H9 (cell line): ENCODE measurements at regions not wholly inside any gene's neighbourhood (a gene's known extent, or its start where the extent isn't known, plus 50 kb on each side); places are given as distances from the start of the nearest gene placed in this dataset.
"Not testable (repeated sequence)": the region's sequence is repeated elsewhere in the genome, so short reads cannot be mapped to it uniquely, and the experiment has no call there.

Experiments
- DNase-seq: peaks from one replicate; pipeline ENCODE4 v3.0.0-alpha.2; 2017
- H2AFZ ChIP-seq: one replicate; pipeline ENCODE4 v1.6.1; 2013; ENCODE audit warnings: mild to moderate bottlenecking, low read length, control low read depth, moderate library complexity
- H2AK5ac ChIP-seq: 2 replicates; pipeline ENCODE4 v1.6.1; 2013; ENCODE audit warnings: low read length, control low read depth, mixed read lengths; ENCODE audit not compliant: insufficient read length
- H2BK120ac ChIP-seq: one replicate; pipeline ENCODE4 v1.6.1; 2013; ENCODE audit warnings: low read depth, mild to moderate bottlenecking, low read length, control low read depth, inconsistent platforms; ENCODE audit not compliant: poor library complexity, severe bottlenecking
- H2BK12ac ChIP-seq: 2 replicates; pipeline ENCODE4 v1.6.1; 2013; ENCODE audit warnings: low read length, control low read depth, mixed read lengths, low read depth; ENCODE audit not compliant: insufficient read length
- H2BK15ac ChIP-seq: 2 replicates; pipeline ENCODE4 v1.6.1; 2013; ENCODE audit warnings: low read depth, low read length, control low read depth
- H2BK20ac ChIP-seq: one replicate; pipeline ENCODE4 v1.6.1; 2013; ENCODE audit warnings: low read depth, mild to moderate bottlenecking, low read length, control low read depth, inconsistent platforms; ENCODE audit not compliant: poor library complexity, severe bottlenecking
- H2BK5ac ChIP-seq: 2 replicates; pipeline ENCODE4 v1.6.1; 2013; ENCODE audit warnings: low read length, control low read depth, mixed read lengths; ENCODE audit not compliant: insufficient read length
- H3K14ac ChIP-seq: 2 replicates; pipeline ENCODE4 v1.6.1; 2013; ENCODE audit warnings: low read length, control low read depth; ENCODE audit not compliant: insufficient read depth
- H3K18ac ChIP-seq: 2 replicates; pipeline ENCODE4 v1.6.1; 2013; ENCODE audit warnings: low read depth, mild to moderate bottlenecking, mixed read lengths, low read length, control low read depth; ENCODE audit not compliant: insufficient read length
- H3K23ac ChIP-seq: 2 replicates; pipeline ENCODE4 v1.6.1; 2013; ENCODE audit warnings: low read length, control low read depth, mixed read lengths, low read depth; ENCODE audit not compliant: insufficient read length
- H3K23me2 ChIP-seq: 2 replicates; pipeline ENCODE4 v1.6.1; 2013; ENCODE audit warnings: low read depth, mild to moderate bottlenecking, mixed read lengths, low read length, control low read depth; ENCODE audit not compliant: insufficient read length, poor library complexity, severe bottlenecking
- H3K27ac ChIP-seq: 2 replicates; pipeline ENCODE4 v1.5.1; 2013; ENCODE audit warnings: low read length, control low read depth, mixed read lengths, low read depth; ENCODE audit not compliant: insufficient read length
- H3K27me3 ChIP-seq: 2 replicates; pipeline ENCODE4 v1.6.1; 2013; ENCODE audit warnings: low read length, control low read depth, inconsistent platforms; ENCODE audit not compliant: insufficient read depth
- H3K4ac ChIP-seq: 2 replicates; pipeline ENCODE4 v1.6.1; 2013; ENCODE audit warnings: low read depth, mild to moderate bottlenecking, control low read depth, inconsistent platforms, low read length, moderate library complexity
- H3K4me1 ChIP-seq: 2 replicates; pipeline ENCODE4 v1.6.1; 2013; ENCODE audit warnings: low read length, control low read depth, inconsistent platforms; ENCODE audit not compliant: insufficient read depth
- H3K4me2 ChIP-seq: 2 replicates; pipeline ENCODE4 v1.6.1; 2013; ENCODE audit warnings: low read length, control low read depth, mixed read lengths; ENCODE audit not compliant: insufficient read length, insufficient read depth
- H3K56ac ChIP-seq: 2 replicates; pipeline ENCODE4 v1.6.1; 2013; ENCODE audit warnings: low read depth, mild to moderate bottlenecking, mixed read lengths, low read length, control low read depth; ENCODE audit not compliant: insufficient read length
- H3K79me1 ChIP-seq: 2 replicates; pipeline ENCODE4 v1.6.1; 2013; ENCODE audit warnings: low read depth, mild to moderate bottlenecking, moderate library complexity, low read length, control low read depth, inconsistent platforms; ENCODE audit not compliant: insufficient read depth, poor library complexity, severe bottlenecking
- H3K79me2 ChIP-seq: 2 replicates; pipeline ENCODE4 v1.6.1; 2013; ENCODE audit warnings: low read length, control low read depth, inconsistent platforms; ENCODE audit not compliant: insufficient read depth
- H3K9ac ChIP-seq: 2 replicates; pipeline ENCODE4 v1.6.1; 2013; ENCODE audit warnings: low read length, control low read depth, mixed read lengths; ENCODE audit not compliant: insufficient read length; ENCODE audit errors: extremely low read depth
- H3K9me3 ChIP-seq: one replicate; pipeline ENCODE4 v1.6.1; 2013; ENCODE audit warnings: low read depth, low read length, inconsistent platforms; ENCODE audit not compliant: control insufficient read depth
- H3T11ph ChIP-seq: one replicate; pipeline ENCODE4 v1.6.1; 2013; ENCODE audit warnings: mild to moderate bottlenecking, low read length, control low read depth, inconsistent platforms
- H4K20me1 ChIP-seq: one replicate; pipeline ENCODE4 v1.6.1; 2013; ENCODE audit not compliant: control insufficient read depth, insufficient read length, insufficient read depth
- H4K5ac ChIP-seq: 2 replicates; pipeline ENCODE4 v1.6.1; 2013; ENCODE audit warnings: low read depth, mild to moderate bottlenecking, mixed read lengths, low read length, control low read depth; ENCODE audit not compliant: insufficient read length
- H4K8ac ChIP-seq: replicated peaks from 2 replicates; pipeline ENCODE4 v1.6.1; 2013; ENCODE audit warnings: low read length, control low read depth, mixed read lengths, low read depth; ENCODE audit not compliant: insufficient read length
- H4K91ac ChIP-seq: 2 replicates; pipeline ENCODE4 v1.6.1; 2013; ENCODE audit warnings: low read depth, mild to moderate bottlenecking, moderate library complexity, mixed read lengths, low read length, control low read depth; ENCODE audit not compliant: insufficient read length
- H3K27ac Mint-ChIP-seq, 3 experiments: 2 replicates in 2 of 3; 3 replicates in 1 of 3; pipeline ENCODE4 v1.8.0; 2020 to 2021; ENCODE audit warnings: mixed read lengths in 3 of 3, mild to moderate bottlenecking in 1 of 3, moderate library complexity in 1 of 3
- H3K27me3 Mint-ChIP-seq: 2 replicates; pipeline ENCODE4 v1.8.0; 2021; ENCODE audit warnings: low read depth, mild to moderate bottlenecking, moderate library complexity, mixed read lengths
- H3K36me3 Mint-ChIP-seq, 3 experiments: 2 replicates in 2 of 3; 3 replicates in 1 of 3; pipeline ENCODE4 v1.8.0; 2020 to 2021; ENCODE audit warnings: low read depth in 3 of 3, mixed read lengths in 3 of 3; ENCODE audit not compliant: insufficient read depth in 1 of 3
- H3K4me1 Mint-ChIP-seq, 2 experiments: 2 replicates each; pipeline ENCODE4 v1.8.0; 2020; ENCODE audit warnings: mixed read lengths in 2 of 2
- H3K4me3 Mint-ChIP-seq, 2 experiments: 2 replicates in 1 of 2; 3 replicates in 1 of 2; pipeline ENCODE4 v1.8.0; 2020 to 2021; ENCODE audit warnings: mild to moderate bottlenecking in 2 of 2, mixed read lengths in 2 of 2, moderate library complexity in 1 of 2
- H3K9me3 Mint-ChIP-seq, 2 experiments: 2 replicates in 1 of 2; 3 replicates in 1 of 2; pipeline ENCODE4 v1.8.0; 2020; ENCODE audit warnings: mild to moderate bottlenecking in 2 of 2, mixed read lengths in 2 of 2, moderate library complexity in 1 of 2
- WGBS: extraction: QIAGEN DNeasy Blood & Tissue Kit; methylation state at CpG from one replicate; pipeline ENCODE4 v1.1.7; 2013; ENCODE audit warnings: missing lambda C conversion rate, low lambda C conversion rate, mixed read lengths; ENCODE audit not compliant: insufficient read length; ENCODE audit errors: extremely low coverage; 5-methylcytosine and 5-hydroxymethylcytosine counted together
- TF ChIP-seq, protein P1 (sequence below): fragments of 200-600 bp; sonication (generic); conservative IDR thresholded peaks from 3 replicates; pipeline ENCODE4 v1.8.0; 2021; ENCODE audit warnings: antibody characterized with exemption, mild to moderate bottlenecking

- Histone ChIP-seq H3K79me1 (no peaks in the 10 kb centered on the region), H3K4ac (no peak overlapping the region), H3K23me2 (no peaks in the 10 kb centered on the region), H4K20me1 (no peaks in the 10 kb centered on the region), H2BK15ac (no peak overlapping the region), H3K23ac (no peak overlapping the region), H4K8ac (no peak overlapping the region), H4K5ac (no peak overlapping the region), H3K14ac (no peak overlapping the region), H3K9ac (no peak overlapping the region), H3K56ac (no peak overlapping the region), H2AK5ac (no peak overlapping the region), H2BK120ac (no peak overlapping the region), H3K4me2 (no peak overlapping the region), H2AFZ (no peak overlapping the region), H3K79me2 (no peaks in the 10 kb centered on the region), H4K91ac (no peak overlapping the region), H3T11ph (no peak overlapping the region), H3K18ac (no peak overlapping the region), H3K27ac (no peak overlapping the region), H3K27me3 (no peaks in the 10 kb centered on the region), H3K4me1 (no peaks in the 10 kb centered on the region), H2BK5ac (no peak overlapping the region), H3K9me3 (no peaks in the 10 kb centered on the region), H2BK12ac (no peak overlapping the region), H2BK20ac (no peak overlapping the region)
- peaks cover 8 to 12% of the 10 kb centered on the region in 2 experiments for H3K9me3 Mint-ChIP-seq
- H3K36me3 Mint-ChIP-seq = peaks cover 5 to 12% (median 6%) of the 10 kb centered on the region in 3 experiments
- no peaks in the 10 kb centered on the region for H3K27me3 Mint-ChIP-seq
- TF ChIP-seq, protein P1, sequence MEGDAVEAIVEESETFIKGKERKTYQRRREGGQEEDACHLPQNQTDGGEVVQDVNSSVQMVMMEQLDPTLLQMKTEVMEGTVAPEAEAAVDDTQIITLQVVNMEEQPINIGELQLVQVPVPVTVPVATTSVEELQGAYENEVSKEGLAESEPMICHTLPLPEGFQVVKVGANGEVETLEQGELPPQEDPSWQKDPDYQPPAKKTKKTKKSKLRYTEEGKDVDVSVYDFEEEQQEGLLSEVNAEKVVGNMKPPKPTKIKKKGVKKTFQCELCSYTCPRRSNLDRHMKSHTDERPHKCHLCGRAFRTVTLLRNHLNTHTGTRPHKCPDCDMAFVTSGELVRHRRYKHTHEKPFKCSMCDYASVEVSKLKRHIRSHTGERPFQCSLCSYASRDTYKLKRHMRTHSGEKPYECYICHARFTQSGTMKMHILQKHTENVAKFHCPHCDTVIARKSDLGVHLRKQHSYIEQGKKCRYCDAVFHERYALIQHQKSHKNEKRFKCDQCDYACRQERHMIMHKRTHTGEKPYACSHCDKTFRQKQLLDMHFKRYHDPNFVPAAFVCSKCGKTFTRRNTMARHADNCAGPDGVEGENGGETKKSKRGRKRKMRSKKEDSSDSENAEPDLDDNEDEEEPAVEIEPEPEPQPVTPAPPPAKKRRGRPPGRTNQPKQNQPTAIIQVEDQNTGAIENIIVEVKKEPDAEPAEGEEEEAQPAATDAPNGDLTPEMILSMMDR = no peak
- H3K27ac Mint-ChIP-seq = 0 out of 7 replicates have a peak overlapping the region, but pooled peaks of 1 of the 3 experiments have one; percentile 11
- H3K4me1 Mint-ChIP-seq = peaks cover 2 to 3% of the 10 kb centered on the region in 2 experiments; a peak in 2 of 4 replicates
- no CpG with 5 or more reads among the region's 2 CpGs for WGBS
- no peak overlapping the region for H3K4me3 Mint-ChIP-seq
- no peak for DNase-seq
Measured at GRCh38 chr14:43258396-43258795, 1248.7 kb downstream of the FSCB start.

DNA sequence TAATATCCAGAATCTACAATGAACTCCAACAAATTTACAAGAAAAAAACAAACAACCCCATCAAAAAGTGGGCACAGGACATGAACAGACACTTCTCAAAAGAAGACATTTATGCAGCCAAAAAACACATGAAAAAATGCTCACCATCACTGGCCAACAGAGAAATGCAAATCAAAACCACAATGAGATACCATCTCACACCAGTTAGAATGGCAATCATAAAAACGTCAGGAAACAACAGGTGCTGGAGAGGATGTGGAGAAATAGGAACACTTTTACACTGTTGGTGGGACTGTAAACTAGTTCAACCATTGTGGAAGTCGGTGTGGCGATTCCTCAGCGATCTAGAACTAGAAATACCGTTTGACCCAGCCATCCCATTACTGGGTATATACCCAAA, 1250.1 kb downstream of the FSCB start:
- H2BK15ac ChIP-seq, H3K4me1 Mint-ChIP-seq, H3K4me3 Mint-ChIP-seq, H3K4me1 ChIP-seq, H2BK20ac ChIP-seq, H3K14ac ChIP-seq, H2BK120ac ChIP-seq, H2BK5ac ChIP-seq, H3K4ac ChIP-seq, H3K27me3 Mint-ChIP-seq, H3K23ac ChIP-seq, H3K79me1 ChIP-seq, H2AFZ ChIP-seq, H3K4me2 ChIP-seq, H4K91ac ChIP-seq, H2AK5ac ChIP-seq, H3K79me2 ChIP-seq, H3K56ac ChIP-seq, H3K9me3 Mint-ChIP-seq, H4K5ac ChIP-seq, H3K36me3 Mint-ChIP-seq, H4K8ac ChIP-seq, H3K27me3 ChIP-seq, H3K27ac ChIP-seq, H3T11ph ChIP-seq, DNase-seq, H3K9ac ChIP-seq, H3K23me2 ChIP-seq, H3K18ac ChIP-seq, H2BK12ac ChIP-seq, H3K9me3 ChIP-seq, H3K27ac Mint-ChIP-seq, H4K20me1 ChIP-seq: not testable (repeated sequence)
- WGBS = no CpG with 5 or more reads among the region's 5 CpGs
